GM19240 (cell line): ENCODE measurements at regions not wholly inside any gene's neighbourhood (a gene's known extent, or its start where the extent isn't known, plus 50 kb on each side); places are given as distances from the start of the nearest gene placed in this dataset.

Source experiments
- DNase-seq: peaks from one replicate; pipeline ENCODE4 v3.0.0; 2011; ENCODE audit warnings: low spot score; ENCODE audit not compliant: insufficient read length

DNA sequence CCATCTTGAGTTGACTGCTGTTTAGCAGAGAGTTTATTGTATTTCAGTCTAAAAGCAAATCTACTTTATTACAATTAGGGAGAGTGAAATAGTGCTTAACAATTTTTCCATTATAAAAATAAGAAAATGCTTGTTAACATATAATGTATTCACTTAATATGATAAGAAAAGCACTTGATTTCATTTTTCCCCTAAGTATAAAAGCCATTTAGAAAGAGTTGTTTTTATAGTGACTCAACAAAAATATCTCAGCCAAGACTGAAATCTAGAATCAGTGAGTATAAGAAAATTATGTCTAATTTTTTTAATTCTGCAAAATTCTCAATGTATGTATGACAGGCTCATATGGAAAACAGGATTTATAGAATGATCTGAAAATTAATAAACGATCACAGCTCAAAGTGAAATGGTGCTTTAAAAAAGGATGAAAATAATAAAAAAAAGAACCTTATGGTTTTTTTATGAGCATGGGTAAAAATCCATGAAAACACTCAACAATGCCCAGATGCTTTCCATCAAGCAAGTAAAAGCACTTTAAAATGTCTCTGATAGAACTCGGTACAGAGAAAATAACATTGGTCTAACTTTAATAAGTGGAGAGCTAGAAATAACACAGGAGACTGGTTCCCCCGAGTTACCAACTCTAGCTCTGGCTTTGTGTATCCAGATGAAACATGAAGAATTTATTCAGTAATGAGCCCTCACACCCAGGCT lies 1057.8 kb upstream of the WWC1 start:
- no peak for DNase-seq

DNA sequence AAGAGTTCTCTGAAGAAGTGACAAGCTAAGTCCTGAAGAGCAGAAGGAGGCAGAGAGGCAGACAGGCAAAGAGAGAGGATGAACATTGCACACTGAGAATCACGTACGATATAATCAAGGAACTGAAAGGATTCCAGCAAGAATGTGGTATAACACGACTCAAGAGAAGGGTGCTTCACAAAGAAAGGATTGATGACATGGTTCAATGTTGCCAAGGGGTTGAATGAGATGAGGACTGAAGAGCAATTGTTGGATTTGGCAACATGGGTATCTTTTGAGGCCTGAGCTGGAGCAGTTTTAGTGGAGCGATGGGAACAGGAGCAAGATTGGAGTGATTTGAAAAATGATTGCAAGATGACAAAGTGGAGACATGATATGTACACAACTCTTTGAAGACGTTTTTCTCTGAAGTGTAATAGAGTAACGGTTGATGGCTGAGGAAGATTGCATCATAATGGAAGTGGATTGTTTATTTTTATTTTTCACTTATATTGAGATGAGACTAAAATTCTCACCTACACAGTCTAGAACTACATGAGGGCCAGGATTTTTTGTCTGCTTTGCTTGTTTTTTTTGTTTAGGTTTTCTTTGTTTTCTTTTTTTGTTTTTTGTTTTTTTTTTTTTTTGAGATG lies 1049.9 kb upstream of the WWC1 start:
- DNase-seq, result no peak

DNA sequence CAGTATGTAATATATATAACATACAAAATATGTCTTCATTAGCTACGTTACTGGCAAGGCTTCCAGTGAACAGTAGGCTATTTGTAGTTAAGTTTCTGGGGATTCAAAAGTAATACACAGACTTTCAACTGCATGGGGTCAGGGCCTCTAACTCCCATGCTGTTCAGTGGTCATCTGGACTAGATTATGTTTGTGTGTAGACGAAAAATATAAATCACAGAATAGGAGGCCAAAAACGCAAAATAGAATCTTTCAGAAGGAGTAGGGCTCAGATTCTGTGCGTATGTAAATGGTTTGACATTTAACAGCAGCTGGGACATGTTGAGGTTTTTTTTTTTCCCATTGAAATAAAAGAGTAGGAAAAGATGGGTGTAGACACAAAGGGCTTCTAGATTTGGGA lies 1048.7 kb upstream of the WWC1 start:
- DNase-seq, result no peak

DNA sequence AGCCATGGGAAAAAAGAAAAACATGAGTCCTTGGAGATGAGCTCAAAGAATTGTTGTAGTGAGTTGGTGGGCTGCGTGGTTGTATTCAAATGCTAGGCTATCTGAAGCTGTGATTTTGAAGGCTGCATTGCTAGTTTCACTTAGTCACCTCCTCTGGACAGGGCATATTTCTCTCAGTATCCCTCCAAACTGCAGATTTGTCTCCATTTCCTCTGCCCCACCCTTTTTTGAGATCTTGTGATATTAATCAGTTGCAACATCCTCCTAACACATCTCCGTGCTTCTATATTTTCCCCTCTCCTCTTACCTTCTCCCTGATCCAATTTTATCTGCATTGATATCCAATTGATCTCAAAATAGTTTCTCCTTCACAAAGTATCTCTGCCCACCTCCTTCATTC lies 1048.0 kb upstream of the WWC1 start:
- DNase-seq, result no peak

DNA sequence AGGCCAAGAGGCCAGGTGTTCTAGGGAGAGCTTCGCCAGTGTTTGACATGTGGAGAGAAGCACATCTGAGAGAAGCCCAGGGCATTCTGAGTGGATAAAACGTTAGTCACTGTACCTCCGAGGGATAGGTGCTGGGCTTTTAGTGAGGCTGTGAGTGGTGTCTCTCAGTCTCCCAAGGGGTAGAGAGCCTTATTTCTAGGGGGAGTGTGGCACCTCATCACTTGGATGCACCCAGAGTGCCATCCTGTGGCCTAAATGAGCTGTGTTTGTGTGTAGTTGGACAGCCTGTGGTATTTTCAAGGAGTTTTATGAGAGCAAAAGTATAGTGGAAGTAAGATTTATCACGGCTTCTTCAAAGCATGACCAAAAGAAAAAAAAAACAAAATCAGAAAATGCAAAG lies 1046.9 kb upstream of the WWC1 start:
- DNase-seq, result no peak

DNA sequence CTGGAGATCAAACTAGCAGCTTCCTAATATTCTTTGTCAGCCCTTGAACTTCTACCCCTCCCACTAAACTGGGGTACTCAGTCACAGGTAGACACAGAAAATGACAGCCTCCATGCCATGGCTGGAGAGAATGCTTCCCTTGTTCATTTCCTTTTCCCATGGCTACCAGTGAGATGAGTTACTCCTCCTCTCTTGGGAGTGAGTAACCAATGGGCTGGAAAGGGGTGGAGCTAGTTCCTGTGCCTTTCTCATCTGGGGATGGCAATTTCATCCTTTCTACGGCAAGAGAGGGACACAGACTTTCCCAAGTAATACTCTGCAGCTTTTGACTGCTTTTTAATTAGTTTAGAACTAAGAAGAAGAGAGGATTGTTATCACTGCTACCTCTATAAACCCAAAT lies 1045.6 kb upstream of the WWC1 start:
- no peak for DNase-seq

DNA sequence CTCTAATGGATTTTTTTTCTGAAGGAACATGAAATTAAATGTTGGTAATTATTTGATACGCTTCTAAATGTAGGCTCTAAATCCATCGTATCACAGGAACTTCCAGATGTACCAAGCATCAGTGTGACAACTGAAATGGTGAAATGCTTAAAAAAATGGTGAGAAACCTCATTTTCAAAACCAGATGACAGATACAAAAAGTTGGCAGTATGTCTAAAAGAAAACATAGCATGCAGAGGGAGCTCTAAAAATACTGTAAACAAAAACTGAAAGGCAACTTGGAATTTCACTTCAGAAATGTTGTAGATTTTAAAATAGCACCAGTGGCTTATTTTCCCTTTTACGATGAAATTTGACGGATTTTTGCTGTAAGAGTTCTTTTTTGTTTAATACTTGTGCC lies 1043.6 kb upstream of the WWC1 start:
- DNase-seq, result no peak

DNA sequence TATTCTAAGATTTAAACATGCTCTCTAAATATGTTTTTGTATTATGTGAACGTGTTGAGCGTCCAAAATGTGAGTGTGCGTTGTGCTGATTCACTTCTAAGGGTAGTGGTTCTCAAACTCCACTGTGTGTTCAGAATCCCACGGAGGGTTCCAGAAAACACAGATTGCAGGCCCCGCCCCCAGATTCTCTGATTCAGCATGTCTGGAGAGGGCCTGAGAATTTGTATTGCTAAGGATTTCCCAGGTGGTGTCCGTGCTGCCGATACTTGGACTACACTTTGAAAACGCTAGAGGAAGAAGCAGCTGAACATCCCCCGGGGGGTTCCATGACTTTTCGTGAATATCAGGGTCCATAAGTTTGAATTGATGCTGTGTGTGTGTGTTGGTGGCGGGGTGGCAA lies 1043.2 kb upstream of the WWC1 start:
- DNase-seq, result no peak

DNA sequence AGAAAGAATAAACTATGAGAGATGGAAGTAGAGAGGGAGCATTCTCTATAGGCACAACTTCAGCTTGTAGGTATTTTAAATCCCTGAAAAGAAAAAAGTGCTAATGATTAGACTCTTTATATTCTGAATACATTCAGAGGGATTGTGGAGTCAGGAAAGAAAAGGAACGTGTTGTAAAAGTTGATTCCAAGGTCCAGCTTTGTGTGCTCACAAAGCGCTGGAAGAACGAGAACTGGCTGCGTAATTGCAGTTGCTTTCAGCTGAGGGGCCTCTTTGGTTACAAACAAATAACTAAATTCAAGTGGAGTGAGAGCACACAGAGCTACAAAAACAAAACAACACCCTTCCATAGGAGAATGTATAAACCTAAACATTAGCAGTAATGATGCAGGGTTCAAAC lies 1040.4 kb upstream of the WWC1 start:
- DNase-seq, result no peak

DNA sequence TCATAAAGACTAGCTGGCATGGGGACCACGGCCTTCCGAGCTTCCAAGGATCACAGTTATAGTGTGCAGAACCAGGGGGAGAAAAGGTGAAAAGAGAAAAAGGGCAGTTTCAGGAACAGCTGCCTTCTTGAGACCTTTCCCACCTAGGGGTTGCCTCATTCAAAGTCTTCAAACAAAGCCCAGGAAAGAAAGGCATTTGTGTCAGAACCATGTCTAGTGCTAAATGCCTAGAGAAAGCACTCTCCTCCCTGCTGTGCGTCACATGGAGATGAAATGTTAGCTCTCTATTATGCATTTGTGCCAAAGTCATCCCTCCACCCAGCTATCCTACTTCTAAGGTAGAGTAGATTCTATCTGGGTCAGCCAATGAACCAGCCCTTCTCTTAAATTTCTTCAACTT lies 1037.3 kb upstream of the WWC1 start:
- no peak for DNase-seq

DNA sequence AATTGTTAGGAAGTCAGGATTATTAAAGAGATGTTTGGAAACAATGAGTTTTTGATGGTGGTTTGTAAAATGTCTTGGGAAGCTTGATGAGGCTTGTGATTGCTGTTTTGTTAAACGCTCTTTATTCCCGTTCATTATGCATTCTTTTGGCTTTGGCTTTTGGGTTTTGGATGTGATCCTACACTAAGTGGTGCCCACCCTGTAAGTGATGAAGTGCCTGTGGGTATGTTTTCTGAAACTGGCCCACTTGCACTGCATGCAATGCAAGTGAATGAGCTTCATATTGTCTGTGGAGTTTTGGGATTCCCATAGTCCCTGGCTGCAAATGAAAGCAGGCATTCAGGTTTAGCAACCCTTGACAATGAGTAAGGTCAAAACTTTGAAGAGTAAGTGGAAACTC lies 1035.5 kb upstream of the WWC1 start:
- no peak for DNase-seq

DNA sequence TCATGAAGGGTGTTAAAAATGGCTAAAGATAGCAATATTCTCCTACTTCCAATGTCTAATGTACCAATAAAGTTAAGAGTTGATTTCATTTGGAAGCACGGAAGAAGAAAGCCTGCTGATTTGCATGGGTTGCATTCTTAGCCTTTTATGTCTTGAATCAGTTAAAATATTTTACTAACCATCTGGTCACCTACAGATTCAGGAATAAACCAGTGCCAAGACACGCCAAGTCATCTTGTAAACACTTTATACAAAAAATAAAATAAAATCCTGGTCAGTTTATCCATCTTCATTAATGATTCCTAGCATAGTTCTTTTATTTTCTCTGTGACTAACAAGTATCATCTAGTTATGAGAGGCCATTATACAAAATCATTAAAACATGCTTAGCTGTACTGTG lies 1031.6 kb upstream of the WWC1 start:
- DNase-seq, result no peak

DNA sequence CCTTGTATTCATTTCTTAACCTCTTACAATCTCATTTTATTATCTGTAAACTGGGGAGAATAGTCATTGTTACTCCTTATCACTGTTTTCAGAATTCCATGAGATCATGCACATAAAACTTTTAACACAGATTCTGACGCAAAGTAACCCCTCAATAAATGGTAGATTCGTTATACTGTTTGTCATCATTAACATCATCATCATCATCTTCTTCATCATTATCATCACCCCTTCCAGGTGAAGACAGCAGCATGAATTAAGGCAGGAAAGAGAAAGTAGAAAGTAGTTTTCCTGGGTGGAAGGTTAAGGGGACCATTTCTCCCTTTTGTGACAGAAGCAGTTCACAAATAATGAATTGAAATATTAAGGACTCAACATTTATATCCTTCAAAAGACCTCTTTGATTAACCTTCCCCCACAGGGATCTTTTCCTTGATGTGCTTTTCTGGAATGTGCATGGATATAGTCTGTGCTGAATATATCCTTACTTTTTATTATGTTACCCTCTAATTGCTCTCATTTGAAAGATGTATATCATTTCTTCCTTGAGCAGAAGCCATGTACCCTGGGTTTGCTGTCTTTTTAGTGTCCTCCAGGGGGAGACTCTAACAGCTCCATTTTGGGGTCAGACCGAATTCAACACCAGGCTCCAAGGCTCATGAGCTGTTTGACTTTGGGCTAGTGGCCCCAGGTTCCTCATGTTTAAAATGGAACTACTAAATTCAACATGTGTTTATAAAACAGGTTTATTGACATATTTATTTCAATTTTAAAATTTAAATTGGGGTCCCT lies 1029.9 kb upstream of the WWC1 start:
- no peak for DNase-seq

DNA sequence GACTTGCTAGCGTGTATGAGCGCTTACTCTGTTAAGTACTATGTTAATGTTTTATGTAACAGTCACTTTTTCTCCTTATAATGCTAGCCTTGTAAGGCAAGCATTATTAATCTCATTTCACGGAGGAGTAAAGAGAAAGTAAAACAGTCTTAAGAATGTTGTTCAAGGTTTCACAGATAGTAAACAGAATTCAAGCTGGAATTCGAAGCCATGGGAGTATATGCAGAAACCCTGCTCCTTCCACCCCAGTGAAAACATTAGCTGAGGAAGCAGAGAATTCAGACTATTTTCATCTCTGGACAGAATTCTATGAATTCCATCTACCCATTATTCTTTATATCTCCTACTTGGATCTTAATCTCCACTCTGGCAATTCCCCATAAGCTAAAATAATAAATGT lies 1028.3 kb upstream of the WWC1 start:
- no peak for DNase-seq

DNA sequence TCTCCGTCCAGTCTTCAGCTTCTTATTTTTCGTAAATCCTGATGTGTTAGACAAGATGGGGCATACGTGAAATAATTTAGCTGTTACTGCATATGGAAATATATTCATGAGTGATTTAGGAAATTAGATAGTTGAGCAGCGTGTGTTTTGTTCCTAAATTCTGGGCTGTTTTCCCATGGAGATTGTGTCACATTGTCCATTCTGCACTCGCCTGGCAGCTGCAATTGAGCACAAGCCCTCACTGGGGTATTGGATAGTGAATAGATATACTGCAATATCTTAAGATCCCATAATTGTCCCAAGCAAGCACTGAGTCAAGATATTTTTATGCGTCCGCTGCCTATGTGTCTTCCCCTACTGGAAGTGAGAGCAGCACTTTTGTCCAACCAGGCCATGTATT lies 1027.1 kb upstream of the WWC1 start:
- DNase-seq, result no peak

DNA sequence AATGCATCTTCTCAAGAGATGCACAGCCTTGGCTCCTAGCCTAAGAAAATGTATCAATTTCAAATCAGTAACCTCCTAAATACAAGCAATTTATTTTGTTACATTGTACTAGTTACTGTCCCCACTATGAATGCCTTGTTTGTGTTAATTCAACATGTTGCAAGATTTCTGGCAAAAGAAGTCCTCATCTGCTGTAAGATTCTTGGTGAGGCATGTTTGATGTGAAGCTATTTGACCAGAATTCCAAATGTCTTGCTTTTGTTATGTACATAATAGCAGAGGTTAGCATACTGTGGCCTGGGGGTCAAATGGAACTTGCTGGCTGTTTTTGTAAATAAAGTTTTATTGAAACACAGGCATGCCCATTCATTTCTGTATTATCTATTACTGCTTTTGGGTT lies 1023.1 kb upstream of the WWC1 start:
- no peak for DNase-seq

DNA sequence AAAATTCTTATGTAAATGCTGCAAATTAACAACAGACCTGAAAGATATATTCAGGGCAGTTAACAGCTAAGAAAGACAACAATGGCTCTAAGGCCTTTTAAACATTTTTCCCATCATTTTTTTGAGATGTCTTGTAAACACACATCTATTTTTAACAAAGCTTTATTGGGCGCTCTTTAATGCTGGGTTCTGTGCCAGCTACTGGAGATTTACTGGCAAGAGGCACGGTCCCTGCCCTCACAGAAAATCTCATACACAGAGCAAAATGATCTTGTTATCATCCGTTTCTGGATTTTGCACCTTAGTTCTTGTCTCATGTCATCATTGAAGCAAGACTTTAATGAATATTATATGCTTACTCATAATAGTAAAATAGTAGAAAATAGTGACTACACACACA lies 1022.3 kb upstream of the WWC1 start:
- DNase-seq, result no peak

DNA sequence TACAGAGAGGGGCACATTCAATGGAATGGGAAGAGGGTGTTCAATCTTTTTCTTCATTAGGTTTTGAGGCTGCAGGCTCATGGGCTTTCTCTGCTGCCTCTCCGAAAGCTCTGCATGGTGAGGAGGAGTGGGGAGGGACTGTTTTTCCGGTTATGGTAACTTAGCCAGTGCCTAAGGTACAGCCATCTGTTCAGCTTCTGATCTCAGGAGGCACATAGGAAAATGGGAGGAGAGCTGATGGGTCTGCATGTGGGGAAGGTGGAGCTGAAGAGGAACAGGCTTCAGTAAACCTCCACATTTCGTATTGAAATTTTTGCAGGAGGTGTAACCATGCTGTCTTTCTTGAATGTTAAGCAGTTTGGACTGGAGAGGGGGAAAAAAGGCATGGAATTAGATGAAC lies 1020.4 kb upstream of the WWC1 start:
- no peak for DNase-seq

DNA sequence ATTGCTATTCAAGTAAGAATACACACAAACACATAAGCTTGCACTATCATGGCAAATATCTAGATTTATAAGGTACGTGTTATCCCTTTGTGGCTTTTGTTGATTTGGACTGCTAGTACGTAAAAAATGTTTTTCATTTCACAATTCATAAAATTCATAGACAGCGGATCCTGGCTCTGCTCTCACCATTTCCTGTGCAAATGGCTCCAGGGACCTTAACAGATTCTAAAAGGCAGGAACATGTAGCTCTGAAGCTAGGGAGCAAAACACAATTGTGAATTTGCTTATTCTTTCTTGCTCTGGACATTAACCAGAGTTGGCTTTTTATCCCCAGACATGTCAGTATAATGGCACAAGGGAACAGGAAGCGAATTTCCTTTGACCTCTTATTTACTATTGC lies 1019.9 kb upstream of the WWC1 start:
- no peak for DNase-seq

DNA sequence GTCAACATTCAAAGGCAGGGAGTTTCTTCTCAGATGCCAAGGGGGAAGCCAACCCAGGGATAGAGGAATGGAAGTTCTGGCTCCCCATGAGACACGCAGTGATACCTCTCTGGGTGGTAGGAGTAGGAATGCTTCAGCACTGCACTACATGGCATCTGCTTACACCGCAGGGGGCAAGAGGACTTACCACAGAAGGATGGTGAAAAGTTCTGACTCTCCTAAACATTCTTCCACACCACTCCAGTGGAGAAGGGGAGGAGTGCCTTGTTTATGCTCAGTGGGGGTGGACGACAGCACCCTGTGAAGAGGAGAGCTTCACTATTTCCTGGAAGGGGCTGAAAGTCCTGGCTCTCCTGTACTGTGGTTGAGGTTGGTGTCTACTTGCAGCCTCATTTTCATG lies 1011.3 kb upstream of the WWC1 start:
- DNase-seq, result no peak

DNA sequence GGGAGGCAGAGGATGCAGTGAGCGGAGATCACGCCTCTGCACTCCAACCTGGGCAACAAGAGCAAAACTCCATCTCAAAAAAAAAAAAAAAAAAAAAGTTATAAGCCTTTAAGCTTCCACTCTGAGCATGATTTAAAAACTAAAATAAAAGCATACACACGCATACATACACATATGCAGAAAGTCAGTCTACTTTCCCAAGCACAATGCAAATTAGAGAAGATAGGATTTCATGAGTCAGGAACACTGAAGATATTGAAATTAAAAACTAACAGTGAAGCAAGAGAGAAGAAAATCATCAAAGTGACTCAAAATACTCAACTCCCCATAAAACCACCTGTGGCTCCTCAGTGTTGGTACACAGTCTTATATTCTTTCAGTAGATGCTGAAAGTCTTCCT lies 1009.5 kb upstream of the WWC1 start:
- DNase-seq, result no peak

DNA sequence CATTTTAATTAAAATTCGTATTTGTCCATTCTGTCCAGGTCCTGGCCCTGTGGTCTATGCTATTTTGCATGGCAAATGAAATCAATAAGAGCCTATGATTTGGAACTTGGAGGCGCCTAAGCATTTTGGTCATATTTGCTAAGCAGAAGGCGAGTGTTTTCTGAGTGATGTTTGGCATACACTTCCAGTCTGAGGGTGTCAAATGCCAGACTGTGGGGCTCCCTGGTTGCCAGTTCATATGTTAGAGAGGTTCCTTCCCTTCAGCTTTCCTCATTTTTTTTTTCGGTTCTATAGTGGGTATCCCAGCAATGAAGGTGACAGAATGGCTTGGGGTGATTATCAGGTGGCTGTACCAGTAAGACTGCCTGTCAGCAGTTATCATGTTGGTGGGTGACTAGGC lies 1007.8 kb upstream of the WWC1 start:
- no peak for DNase-seq
